ENCODE measurements at regions not wholly inside any gene's neighbourhood (a gene's known extent, or its start where the extent isn't known, plus 50 kb on each side); places are given as distances from the start of the nearest gene placed in this dataset.
A peak's percentile ranks its signal among the peaks of the same experiment; 100 is the strongest.
"Not testable (repeated sequence)": the region's sequence is repeated elsewhere in the genome, so short reads cannot be mapped to it uniquely, and the experiment has no call there.

- Mint-ChIP-seq H3K27ac (no peak overlapping the region), H3K27me3 (peaks cover 3 to 38% (median 16%) of the 10 kb centered on the region in 5 donors), H3K4me1 (no peaks in the 10 kb centered on the region), H3K9me3 (no peaks in the 10 kb centered on the region), H3K36me3 (no peaks in the 10 kb centered on the region), H3K4me3 (no peak overlapping the region)
- ATAC-seq: no peak
- DNase-seq: no peak
- POLR2A ChIA-PET: no interaction called here
Observed at GRCh38 chr1:47662068-47662467, 224.2 kb downstream of the FOXD2 start.

GRCh38 chr1:47663286-47663685 lies 225.4 kb downstream of the FOXD2 start:
- Mint-ChIP-seq H3K4me1 (no peaks in the 10 kb centered on the region), H3K4me3 (no peak overlapping the region), H3K9me3 (no peaks in the 10 kb centered on the region), H3K27me3 (peaks cover 3 to 25% (median 7%) of the 10 kb centered on the region in 5 donors), H3K36me3 (no peaks in the 10 kb centered on the region), H3K27ac (no peak overlapping the region)
- POLR2A ChIA-PET: no interaction called here
- no peak for DNase-seq
- ATAC-seq: no peak

DNA sequence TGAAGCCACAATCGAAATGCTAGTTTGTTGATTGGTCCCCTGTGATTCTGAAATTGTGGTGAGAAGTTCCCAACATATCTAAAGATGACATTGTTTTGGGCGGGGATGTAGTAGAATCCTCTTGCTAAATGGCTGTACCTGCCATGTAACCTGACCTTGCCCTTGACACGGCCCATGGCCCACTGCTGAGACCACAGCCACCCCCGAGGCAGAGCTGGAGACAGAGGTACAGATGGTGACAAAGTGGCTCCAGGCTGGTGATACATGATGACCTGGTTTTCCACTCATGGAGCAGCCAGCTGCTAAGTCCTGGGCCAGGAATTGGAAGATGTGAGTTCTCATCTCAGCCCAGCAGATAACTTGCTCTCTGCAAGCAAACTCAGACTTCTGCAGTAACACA lies 226.5 kb downstream of the FOXD2 start:
- Mint-ChIP-seq H3K9me3 (no peaks in the 10 kb centered on the region), H3K4me1 (no peaks in the 10 kb centered on the region), H3K36me3 (no peaks in the 10 kb centered on the region), H3K27ac (no peak overlapping the region), H3K4me3 (no peak overlapping the region), H3K27me3 (peaks cover under 1 to 15% (median 5%) of the 10 kb centered on the region in 5 donors)
- no peak for DNase-seq
- no peak for ATAC-seq
- POLR2A ChIA-PET: no interaction called here

GRCh38 chr1:47664896-47665295 lies 227.1 kb downstream of the FOXD2 start:
- POLR2A ChIA-PET, DNase-seq, H3K27me3 Mint-ChIP-seq, H3K4me1 Mint-ChIP-seq, ATAC-seq, H3K36me3 Mint-ChIP-seq, H3K27ac Mint-ChIP-seq, H3K4me3 Mint-ChIP-seq, H3K9me3 Mint-ChIP-seq: not testable (repeated sequence)

- peaks cover 7 to 20% (median 14%) of the 10 kb centered on the region in 9 donors for H3K9me3 Mint-ChIP-seq
- H3K4me3 Mint-ChIP-seq: no peak overlapping the region
- POLR2A ChIA-PET: no interaction called here
- ATAC-seq (no peak), DNase-seq (no peak)
- H3K36me3 Mint-ChIP-seq: peaks cover 0 to 15% (median 2%) of the 10 kb centered on the region in 3 donors
- H3K4me1 Mint-ChIP-seq: no peaks in the 10 kb centered on the region
- peaks cover 0 to 11% (median 4%) of the 10 kb centered on the region in 5 donors for H3K27me3 Mint-ChIP-seq
- no peak overlapping the region for H3K27ac Mint-ChIP-seq
Observed at GRCh38 chr1:47669081-47669585, 231.3 kb downstream of the FOXD2 start.

DNA sequence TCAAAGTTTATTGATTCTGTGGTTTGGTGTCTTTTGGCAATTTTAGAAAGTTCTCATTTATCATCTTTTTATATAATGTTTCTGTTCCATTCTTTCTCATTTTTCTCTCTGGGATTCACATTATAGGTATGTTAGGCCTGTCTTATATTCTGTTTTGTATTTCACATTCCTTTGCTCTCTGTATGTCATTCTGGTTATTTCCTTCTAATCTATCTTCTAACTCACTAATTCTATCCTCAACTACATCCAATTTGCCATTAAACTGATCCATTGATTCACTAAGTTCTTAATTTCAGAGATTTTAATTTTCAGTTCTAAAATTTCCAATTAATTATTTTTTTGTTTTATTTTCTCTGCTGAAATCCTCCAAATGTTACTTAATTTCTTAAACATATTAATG lies 234.8 kb downstream of the FOXD2 start:
- DNase-seq (no peak), ATAC-seq (no peak)
- Mint-ChIP-seq H3K9me3 (peaks cover 7 to 20% (median 16%) of the 10 kb centered on the region in 9 donors), H3K27me3 (peaks cover 7 to 21% (median 18%) of the 10 kb centered on the region in 5 donors), H3K27ac (no peak overlapping the region), H3K36me3 (peaks cover 0 to 15% (median 2%) of the 10 kb centered on the region in 3 donors), H3K4me1 (no peaks in the 10 kb centered on the region), H3K4me3 (no peak overlapping the region)
- POLR2A ChIA-PET: no interaction called here

DNA sequence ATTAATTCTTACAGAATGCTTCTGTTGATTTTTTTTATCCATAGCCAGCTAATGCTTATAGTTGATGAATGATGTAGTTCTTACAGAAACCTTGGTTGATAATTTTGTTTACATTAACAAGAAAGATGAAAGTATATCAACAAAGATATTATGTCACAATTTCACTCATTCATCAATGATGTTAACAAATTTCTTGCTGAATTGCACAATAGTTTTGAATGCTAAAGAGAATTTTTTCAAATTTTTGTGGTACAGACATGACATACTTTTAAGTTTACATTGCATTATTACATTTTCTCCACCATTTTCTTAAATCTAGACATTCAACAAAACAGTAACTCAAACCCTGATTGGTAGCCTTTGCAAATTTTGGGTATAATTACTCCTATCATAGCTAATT lies 236.3 kb downstream of the FOXD2 start:
- no peak for DNase-seq
- H3K4me1 Mint-ChIP-seq: no peaks in the 10 kb centered on the region
- peaks cover 7 to 20% (median 16%) of the 10 kb centered on the region in 9 donors for H3K9me3 Mint-ChIP-seq
- ATAC-seq: no peak
- H3K27me3 Mint-ChIP-seq: peaks cover 4 to 30% (median 21%) of the 10 kb centered on the region in 5 donors
- POLR2A ChIA-PET: no interaction called here
- H3K4me3 Mint-ChIP-seq: no peak overlapping the region
- no peak overlapping the region for H3K27ac Mint-ChIP-seq
- peaks cover 0 to 15% (median 2%) of the 10 kb centered on the region in 3 donors for H3K36me3 Mint-ChIP-seq

DNA sequence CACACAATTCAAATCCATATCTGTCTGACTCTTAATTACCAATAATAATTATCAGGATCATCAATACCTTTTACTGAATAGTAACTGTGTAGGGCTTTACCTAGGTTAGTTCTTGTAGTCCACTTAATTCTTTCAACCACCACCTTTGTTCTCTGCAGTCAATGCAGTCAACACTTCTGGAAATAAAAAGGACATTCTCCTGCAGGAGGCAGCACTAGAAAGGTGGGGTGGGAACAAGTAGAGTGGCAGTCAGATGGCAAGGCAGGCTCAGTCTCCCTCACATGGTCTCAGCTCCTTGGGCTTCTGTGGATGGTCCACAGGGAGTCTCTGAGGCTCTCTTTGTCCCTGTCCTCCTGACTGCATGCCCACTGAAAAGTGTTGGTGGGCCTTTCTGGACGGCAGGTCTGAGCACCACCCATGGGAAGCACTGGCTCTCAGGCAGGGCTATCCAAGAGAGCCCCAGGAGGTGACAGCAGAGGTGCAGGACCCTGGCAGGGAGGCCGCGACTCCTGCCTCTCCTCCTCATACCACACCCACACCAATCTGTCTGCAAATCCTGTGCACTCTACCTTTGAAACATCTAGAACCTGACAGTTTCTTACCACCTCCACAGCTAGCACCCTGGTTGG lies 237.3 kb downstream of the FOXD2 start:
- peaks cover 7 to 20% (median 14%) of the 10 kb centered on the region in 9 donors for H3K9me3 Mint-ChIP-seq
- H3K36me3 Mint-ChIP-seq: peaks cover 0 to 15% (median 2%) of the 10 kb centered on the region in 3 donors
- H3K4me3 Mint-ChIP-seq: no peak overlapping the region
- peaks cover 4 to 30% (median 20%) of the 10 kb centered on the region in 5 donors for H3K27me3 Mint-ChIP-seq
- H3K27ac Mint-ChIP-seq: no peak overlapping the region
- DNase-seq: no peak
- POLR2A ChIA-PET: no interaction called here
- no peak for ATAC-seq
- no peaks in the 10 kb centered on the region for H3K4me1 Mint-ChIP-seq

GRCh38 chr1:47675721-47676120 lies 237.9 kb downstream of the FOXD2 start:
- POLR2A ChIA-PET: no interaction called here
- H3K27ac Mint-ChIP-seq: no peak overlapping the region
- peaks cover 7 to 20% (median 14%) of the 10 kb centered on the region in 9 donors for H3K9me3 Mint-ChIP-seq
- no peaks in the 10 kb centered on the region for H3K4me1 Mint-ChIP-seq
- H3K36me3 Mint-ChIP-seq: peaks cover 0 to 15% (median 2%) of the 10 kb centered on the region in 3 donors
- DNase-seq (no peak), ATAC-seq (no peak)
- no peak overlapping the region for H3K4me3 Mint-ChIP-seq
- H3K27me3 Mint-ChIP-seq: peaks cover 4 to 30% (median 20%) of the 10 kb centered on the region in 5 donors

DNA sequence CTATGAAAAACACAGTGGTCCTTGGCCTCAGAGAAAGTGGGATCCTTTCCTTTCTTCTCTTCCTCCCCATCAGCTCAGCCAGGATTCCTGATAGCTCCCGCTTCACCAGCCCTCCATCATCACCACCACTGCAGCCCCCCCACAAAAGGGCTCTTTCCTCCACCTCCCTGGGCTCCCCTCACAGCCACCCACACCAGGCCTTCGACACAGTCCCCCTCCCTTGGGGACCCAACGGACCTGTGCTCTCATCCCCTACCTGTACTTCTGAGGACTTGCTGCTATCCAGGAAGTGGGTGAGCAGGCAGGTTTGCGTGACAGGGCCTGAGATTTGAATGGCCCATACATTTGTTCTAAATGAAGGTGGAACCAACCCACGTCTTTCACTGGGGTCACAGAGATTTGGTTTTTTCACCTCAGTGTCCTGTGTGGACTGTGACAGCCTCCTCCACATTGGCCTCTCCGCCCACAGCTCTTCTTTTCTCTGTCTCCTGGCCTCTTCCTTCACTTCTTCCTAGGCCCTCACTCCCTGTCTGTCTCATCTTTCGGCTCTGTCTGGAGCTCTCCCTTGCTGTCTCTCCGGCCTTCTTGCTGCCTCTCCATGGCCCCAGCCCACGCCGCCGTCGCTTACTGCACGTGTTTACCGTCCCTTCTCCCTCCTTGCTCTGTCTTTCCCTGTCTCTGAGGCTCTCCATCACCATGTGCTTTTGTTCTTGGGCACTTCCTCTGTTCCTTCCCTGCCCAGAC lies 238.6 kb downstream of the FOXD2 start:
- peaks cover 7 to 19% (median 14%) of the 10 kb centered on the region in 9 donors for H3K9me3 Mint-ChIP-seq
- no peak for ATAC-seq
- POLR2A ChIA-PET: no interaction called here
- peaks cover 4 to 30% (median 20%) of the 10 kb centered on the region in 5 donors for H3K27me3 Mint-ChIP-seq
- no peaks in the 10 kb centered on the region for H3K4me1 Mint-ChIP-seq
- H3K4me3 Mint-ChIP-seq: no peak overlapping the region
- H3K27ac Mint-ChIP-seq: no peak overlapping the region
- peaks cover 0 to 15% (median 2%) of the 10 kb centered on the region in 3 donors for H3K36me3 Mint-ChIP-seq
- no peak for DNase-seq

DNA sequence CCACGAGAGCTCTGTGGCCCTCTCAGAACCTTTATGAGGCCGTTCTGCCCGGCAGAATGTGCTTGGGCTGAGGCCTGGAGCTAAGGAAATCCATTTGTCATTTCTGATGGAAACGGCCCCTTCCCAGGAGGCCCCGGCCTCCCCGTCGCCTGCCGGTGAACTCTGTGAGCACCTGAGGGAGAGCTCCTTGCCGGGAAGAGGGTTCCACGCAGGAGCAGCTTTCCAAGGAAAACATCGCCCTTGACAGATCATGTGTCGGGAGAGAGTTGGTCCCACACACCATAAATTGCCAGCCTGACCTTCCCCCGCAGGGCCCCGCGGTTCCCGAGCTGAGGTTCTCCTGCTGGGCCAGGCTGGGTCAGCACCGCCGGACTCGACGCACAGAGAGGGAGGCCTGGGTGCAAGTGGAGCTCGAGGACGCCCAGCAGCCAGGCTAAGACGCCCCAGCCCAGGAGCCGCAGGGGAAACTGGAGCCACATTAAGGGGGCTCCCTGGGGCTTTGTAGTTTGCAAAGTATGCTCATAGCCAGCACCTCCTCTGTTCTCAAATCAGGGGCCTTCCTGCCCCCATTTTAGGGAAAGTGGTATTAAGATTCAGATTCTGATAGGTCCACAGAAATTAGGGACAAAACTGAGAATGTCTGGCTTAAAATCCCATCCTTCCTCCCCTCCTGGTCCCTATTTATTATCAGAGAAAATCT lies 239.5 kb downstream of the FOXD2 start:
- Mint-ChIP-seq H3K27ac (no peak overlapping the region), H3K36me3 (peaks cover 0 to 11% (median 2%) of the 10 kb centered on the region in 3 donors), H3K9me3 (peaks cover 3 to 14% (median 11%) of the 10 kb centered on the region in 9 donors), H3K4me1 (no peaks in the 10 kb centered on the region), H3K4me3 (no peak overlapping the region), H3K27me3 (peaks cover 4 to 35% (median 20%) of the 10 kb centered on the region in 5 donors)
- DNase-seq (no peak), ATAC-seq (no peak)
- POLR2A ChIA-PET: no interaction called here

DNA sequence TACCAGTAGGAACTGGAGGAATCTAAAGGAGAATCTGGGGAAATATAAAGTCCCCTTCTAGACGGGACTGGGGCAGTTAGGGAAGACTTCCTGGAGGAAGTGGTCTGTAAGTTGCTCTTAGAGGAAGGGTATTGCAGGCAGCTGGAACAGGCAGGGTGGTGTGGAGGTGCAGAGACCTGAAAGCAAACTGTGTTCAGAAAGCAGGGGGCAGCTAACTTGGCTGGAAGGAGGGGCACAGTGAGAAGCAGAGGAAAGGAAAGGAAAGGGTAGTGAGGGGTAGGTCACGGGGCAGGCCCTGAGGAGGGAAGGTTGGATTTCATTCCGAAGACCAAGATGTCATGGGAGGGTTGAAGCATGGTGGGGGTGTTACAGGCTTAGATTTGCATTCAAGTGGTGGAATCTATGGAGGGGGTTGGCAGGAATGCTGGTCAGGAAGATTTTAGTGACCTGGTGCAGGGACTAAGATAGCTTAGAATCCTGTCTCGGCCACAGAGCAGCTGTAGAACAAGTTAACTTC lies 240.7 kb downstream of the FOXD2 start:
- H3K4me3 Mint-ChIP-seq: no peak overlapping the region
- peaks cover 3 to 35% (median 19%) of the 10 kb centered on the region in 5 donors for H3K27me3 Mint-ChIP-seq
- H3K4me1 Mint-ChIP-seq: peaks cover 0 to 2% (median 0%) of the 10 kb centered on the region in 4 donors
- POLR2A ChIA-PET: no interaction called here
- no peak for DNase-seq
- no peak for ATAC-seq
- peaks cover 0 to 5% (median under 1%) of the 10 kb centered on the region in 9 donors for H3K9me3 Mint-ChIP-seq
- peaks cover 0 to under 1% (median 0%) of the 10 kb centered on the region in 3 donors for H3K36me3 Mint-ChIP-seq
- H3K27ac Mint-ChIP-seq: peak overlapping the region in 1 of 10 donors; percentile 7

Data from naive thymus-derived CD8-positive, alpha-beta T cell (primary cell).